AG08396 (cell line): ENCODE measurements at regions not wholly inside any gene's neighbourhood (a gene's known extent, or its start where the extent isn't known, plus 50 kb on each side); places are given as distances from the start of the nearest gene placed in this dataset.
"Not testable (repeated sequence)": the region's sequence is repeated elsewhere in the genome, so short reads cannot be mapped to it uniquely, and the experiment has no call there.

Experiments used
- DNase-seq: peaks from one replicate; pipeline ENCODE4 v3.0.0; 2012; ENCODE audit warnings: low spot score, mixed read lengths

DNA sequence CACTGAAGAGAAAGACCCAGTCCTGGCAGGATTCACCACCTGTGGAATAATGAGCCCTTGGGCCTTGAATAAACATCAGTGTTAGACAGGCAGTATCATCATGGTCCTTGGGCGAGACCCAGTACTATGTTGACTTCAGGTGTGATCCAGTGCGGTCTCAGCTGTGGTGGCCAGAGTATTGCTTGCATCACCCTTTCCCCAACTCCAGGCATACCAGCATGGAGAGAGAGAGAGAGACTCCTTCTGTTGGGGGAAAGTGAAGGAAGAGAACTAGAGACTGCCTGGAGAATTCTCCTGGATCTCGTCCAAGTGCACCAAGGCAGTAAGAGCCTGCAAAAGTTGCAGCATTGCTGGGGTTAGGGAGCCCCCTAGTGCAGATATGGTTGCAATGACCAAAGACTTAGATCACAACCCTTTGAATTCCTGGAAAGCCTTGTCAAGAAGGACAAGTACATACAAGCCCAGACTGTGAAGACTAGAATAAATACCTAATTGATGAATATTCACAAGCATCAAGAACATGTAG, 61.1 kb upstream of the VAMP7 start:
- DNase-seq, result peak; percentile 47

DNA sequence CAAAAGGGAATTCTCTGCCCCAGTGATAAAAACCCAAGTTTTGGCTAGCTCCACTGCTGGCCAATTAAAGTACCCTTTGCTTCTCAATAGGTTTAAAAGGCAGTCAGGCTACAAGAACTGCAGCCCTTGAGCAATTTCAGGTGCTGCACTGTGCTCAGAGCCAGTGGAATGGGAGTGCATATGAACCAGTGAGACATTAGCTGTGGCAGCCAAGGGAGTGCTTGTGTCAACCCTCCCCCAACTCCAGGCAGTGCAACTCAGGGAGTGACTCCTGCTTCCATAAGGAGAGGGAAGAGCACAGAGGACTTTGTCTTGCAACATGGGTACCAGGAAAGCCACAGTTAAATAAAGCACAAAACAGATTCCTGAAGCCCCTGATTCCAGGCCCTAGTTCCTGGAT, 61.6 kb upstream of the VAMP7 start:
- no peak for DNase-seq

DNA sequence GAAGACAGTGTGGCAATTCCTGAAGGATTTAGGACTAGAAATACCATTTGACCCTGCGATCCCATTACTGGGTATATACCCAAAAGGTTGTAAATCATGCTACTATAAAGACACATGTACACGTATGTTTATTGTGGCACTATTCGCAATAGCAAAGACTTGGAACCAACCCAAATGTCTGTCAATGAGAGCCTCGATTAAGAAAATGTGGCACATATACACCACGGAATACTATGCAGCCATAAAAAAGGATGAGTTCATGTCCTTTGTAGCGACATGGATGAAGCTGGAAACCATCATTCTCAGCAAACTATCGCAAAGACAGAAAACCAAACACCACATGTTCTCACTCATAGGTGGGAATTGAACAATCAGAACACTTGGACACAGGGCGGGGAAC, 66.8 kb upstream of the VAMP7 start:
- DNase-seq, result not testable (repeated sequence)

DNA sequence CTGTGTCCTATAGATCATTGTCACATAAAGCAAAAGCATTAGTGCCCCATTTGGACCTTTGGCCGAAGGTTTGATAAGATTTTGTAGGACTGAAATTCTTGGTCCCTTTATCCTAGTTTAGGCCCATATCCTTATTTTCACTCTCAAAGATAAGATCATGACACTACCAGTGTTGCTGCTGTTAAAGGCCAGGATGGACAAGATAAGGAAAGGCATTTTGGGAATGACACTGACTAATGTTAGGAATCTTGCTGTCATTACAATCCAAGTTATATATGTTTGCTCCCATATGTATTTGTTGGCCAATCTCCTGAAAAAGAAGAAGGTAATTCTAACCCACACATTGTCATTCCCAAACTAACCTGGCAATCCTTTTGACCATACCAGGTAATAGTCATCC, 101.3 kb upstream of the VAMP7 start:
- no peak for DNase-seq

DNA sequence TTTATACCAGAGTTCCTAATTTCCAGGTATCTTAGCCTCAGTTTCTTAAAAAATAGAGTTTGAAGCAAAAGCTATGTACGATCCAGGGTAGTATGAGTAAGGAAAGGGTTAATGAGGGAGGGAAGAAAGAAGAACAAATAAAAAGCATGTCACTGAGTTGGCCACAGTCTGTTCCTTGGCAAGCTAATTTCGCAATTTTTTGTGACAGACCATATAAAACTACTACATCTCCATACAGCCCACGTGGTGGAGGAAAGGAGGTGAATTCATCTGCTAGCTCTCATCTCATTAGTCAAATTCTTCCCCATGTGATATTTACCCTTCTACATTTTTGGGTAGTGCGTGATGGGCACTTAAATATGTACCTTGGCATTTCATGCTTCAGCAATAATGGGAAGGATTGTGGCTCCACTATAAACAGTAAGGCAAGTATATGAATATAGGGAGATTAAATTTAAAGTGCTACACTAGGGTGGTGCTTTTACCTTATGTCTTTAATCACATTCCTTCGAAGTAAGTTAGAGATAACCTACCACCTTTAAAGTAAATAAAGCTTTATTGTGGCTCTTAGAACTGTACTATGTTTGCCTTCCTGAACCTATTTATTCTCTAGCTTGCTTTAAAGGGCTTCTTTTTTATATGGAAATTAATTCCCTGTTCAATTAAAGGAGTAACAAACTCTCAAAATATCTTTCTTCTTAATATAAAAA, 102.1 kb upstream of the VAMP7 start:
- DNase-seq, result no peak

DNA sequence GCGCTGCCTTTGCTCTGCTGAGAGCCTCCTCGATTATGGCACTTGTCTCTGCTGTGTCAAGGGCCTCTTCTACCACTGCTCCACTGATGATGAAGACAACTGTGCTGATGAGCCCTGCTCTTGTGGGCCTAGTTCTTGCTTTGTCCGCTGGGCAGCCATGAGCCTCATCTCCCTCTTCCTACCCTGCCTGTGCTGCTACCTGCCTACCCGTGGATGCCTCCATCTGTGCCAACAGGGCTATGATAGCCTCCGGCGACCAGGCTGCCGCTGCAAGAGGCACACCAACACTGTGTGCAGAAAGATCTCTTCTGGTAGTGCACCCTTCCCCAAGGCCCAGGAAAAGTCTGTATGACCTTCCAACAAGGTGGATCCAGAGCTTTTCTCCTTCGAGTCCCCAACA, 106.8 kb upstream of the VAMP7 start:
- DNase-seq, result no peak

DNA sequence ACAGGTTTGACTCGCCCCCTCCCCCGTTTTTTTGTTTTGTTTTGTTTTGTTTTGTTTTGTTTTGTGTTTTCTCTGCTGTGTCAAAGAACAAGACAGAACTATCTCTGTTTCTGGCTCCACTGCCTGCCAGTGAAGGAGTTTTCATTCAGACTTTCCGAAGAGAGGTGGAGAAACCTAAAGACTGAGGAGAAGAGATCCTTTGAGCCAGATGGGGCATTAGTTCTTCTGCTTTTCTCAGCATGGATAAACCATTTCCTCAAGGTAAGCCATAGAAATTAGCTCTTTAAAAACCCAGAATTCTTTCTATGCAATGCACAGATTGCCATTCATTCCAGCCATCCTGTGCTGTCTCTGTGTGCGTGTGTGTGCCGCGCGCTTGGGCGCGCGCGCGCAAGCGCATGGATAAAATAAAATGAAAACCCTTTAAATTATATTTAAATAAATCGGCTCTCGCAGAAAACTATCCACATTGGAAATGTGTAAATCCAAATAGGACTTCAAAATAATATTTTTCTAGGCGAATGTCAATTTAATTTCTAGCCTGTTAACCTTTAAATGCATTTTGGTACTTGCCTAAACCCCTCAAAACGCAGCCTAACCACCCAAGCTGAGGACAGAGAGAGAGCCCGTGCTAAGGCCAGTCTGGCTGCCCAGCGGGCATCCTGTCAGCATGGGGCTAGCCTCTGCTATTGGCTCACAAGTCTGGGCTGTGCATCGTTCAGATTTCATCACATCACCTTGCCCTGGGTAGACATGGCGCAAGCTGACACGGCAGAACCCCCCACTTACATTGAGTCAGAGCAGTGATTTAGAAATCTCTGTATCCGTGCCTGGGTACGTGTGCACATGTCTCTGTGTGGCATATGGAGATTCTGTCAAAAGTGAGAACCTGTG, 113.0 kb upstream of the VAMP7 start:
- DNase-seq, result no peak

DNA sequence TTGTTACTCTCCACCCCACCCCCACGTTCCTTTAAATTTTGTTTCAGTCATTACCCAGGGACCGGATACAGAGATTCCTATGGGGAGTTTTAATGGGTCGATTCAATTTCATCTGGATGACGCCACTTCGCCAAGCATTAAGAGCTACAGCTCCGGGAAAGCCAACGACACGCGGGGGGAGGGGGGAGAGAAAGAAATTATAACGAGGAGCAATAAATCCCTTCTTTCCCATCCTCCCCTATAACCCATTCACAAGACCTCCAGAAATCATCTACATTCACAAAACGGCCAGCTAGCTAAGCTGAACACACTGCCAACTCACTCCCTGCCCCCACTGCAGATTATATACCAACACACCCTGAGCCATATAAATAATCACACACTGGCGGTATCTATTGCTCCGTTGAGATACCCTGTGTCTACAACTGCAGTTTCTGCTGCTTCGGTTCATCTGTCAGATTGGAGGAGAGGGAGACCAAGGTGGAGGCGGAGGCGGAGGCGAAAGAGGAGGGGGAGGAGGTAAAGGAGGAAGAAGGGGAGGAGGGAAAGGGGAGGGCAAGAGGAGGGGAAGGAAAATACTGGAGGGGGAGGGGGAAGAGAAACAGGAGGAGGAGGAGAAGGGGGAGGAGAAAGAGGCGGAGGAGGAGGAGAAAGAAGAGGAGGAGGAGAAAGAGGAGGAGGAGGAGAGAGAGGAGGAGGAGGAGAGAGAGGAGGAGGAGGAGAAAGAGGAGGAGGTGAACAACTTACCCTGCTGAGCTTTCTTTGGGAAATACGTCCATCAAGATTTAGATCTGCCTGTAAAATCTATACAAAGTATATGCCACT, 113.9 kb upstream of the VAMP7 start:
- peak; percentile 22 for DNase-seq

DNA sequence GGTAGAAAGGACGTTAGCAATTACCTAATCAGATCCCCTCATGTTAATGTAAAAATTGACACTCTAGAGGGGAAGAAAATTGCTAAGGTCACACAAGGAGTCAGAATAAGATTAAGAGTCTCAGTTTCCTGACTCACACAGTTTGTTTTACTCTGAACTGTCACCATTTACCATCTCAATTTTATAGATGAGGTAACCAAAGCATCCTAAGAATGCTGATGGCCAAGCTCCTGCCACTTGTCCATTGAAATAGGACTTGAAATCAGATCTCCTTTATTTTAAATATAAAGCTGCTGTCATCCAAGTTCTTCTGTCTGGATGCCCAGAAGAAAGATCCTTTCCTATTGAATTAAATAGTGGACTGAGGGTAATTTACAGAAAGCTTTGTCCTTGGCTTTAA, 114.8 kb upstream of the VAMP7 start:
- DNase-seq, result no peak

DNA sequence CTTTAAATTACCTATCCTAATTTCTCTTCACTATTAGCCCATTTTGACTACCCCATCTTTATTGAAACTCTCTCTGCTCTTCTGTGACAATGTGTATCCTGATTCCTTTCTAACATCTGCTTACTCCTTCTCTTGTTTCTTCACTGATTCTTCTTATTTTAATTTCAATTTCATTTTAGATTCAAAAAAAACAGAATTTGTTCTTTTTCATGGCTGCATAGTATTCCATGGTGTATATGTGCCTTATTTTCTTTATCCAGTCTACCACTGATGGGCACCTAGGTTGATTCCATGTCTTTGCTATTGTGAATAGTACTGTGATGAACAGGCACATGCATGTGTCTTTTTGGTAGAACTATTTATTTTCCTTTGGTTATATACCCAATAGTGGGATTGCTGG, 120.0 kb upstream of the VAMP7 start:
- no peak for DNase-seq

DNA sequence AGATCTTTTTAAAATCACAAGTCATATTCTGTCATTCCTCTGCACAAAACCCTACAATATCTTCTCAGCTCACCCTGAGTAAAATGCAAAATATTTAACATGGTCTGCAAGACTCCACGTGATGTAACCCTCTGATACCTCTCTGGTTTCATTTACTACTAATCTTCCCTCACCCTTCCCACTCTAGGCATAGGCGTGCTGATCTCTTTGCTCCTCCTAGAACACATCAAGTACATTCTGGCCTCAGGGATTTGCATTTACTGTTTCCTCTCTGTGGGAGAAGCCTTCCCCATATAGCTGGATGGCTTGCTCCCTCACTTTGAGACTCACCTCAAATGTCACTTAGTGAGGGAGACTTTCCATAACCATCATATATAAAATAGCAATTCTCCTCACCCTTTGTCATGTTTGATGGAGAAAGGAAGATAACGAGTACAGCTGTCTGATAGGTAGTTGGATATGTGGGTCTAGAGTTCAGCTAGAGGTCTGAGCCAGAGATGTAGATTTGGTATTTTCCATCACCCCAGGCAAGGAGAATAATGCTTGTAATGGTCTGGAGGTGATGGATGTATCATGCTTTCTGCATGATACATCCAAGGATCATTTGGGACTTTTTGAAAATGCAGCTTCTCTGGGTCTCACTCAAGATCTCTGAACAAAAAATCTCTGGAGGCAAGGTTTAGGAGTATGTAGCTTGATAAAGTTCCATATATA, 123.9 kb upstream of the VAMP7 start:
- DNase-seq, result no peak

DNA sequence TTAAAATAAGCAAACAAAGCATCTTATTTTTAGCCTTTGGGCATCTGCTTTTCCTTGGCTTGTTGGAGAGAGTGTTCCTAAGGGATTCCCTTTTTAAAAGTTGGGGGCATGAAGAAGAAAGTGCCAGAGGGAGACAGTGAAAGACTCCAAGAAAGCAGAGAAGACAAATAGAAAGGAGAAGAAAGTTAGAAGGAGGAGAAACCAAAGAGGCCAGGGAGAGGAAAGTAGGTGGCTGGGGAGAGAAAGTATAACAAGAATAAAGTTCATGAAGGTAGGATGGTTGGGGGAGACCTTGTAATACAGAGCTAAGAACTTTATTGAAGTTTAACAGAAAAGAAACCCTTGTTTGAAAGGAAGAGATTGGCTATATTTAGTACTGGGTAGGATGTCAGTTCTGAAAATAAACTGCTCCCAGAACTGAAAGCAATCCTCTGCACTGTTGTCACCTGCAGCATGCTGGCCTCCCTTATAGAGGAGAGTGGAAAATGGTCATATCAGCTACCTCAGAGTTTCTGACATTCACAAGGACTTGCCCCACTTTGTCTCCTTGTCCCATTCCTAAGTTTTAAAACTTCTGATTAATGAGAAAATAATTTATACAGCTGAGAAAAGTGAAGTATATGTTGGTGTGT, 125.3 kb upstream of the VAMP7 start:
- DNase-seq, result no peak

DNA sequence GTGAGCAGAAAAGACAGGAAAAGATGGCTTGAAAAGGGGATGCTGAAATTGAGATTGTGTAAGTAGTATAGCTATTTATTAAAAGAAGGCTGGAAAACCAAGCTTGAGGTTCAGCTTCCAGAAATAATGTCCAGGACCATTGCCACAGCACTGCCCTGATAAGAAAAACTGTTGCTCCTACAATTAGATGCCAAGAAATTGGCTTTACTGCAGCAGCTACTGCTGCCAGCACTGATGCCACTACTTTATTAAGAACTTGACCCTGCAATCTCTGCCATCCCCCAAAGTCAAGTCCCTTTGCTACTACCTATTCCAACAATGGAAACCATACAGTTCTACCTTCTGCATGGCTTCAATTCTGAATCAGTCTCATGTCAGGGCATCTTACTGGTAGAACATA, 130.0 kb upstream of the VAMP7 start:
- DNase-seq, result no peak

DNA sequence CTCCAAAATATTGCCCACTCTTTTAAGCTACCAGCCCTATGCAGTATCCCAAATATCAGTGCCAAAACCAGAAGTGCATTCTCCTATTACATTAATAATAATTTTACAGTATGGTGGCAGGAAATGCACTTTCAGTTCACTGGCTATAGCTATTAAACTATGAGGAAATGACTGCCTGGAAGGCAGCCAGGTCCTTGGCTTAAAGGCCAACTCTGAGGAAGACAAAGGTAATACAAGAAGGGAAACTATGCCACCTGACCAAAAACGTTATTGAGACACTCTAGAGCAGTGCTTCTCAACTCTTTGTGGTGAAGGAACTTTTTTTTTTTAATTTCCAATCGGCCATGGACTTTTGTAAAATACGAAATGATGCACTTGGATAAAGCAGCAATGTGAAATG, 133.6 kb upstream of the VAMP7 start:
- no peak for DNase-seq

DNA sequence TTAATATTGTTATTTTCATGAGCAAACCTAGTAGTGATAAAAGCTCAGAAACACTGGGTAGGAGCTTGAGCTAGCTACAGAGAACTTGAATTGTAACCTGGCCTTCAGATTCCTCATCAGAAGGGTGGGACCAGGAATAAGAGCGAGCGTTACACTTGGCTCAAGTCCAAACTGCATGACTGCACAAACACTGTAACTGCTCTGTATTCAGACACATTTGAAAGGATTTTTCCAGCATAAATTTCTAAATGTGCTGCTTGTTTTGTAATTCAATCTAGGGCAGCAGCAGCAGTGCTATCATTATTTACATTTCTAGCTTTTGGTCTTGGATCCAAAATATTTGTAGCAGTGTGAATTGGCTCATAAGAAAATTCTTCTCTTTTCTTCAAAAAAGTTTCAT, 133.0 kb upstream of the TMLHE start:
- no peak for DNase-seq

DNA sequence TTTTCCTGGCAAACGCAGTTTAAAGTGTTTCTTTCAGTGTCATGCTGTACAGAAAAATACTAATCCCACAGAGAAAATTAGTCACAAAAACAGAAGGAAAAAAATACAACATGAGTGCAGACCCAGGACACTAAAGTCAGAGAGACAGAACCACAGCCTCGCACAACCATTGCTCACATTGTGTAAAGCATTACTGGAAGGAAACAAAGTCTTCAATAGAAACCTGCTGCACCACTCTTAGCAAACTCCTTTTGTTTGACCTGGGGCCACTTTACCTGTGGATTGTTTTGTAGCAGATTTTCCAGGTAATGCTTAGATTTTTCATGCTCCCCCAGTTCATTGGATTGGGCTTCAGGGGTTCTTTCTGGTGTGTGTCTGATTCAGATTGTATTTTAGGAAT, 131.8 kb upstream of the TMLHE start:
- no peak for DNase-seq

DNA sequence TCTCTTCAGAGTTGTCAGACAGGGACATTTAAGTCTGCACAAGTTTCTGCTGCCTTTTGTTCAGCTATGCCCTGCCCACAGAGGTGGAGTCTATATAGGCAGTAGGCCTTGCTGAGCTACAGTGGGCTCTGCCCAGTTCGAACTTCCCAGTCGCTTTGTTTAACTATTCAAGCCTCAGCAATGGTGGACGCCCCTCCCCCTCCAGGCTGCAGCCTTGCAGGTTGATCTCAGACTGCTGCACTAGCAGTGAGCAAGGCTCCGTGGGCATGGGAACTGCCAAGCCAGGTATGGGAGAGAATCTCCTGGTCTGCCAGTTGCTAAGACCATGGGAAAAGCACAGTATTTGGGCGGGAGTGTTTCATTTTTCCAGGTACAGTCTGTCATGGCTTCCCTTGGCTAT, 115.6 kb upstream of the TMLHE start:
- not testable (repeated sequence) for DNase-seq

DNA sequence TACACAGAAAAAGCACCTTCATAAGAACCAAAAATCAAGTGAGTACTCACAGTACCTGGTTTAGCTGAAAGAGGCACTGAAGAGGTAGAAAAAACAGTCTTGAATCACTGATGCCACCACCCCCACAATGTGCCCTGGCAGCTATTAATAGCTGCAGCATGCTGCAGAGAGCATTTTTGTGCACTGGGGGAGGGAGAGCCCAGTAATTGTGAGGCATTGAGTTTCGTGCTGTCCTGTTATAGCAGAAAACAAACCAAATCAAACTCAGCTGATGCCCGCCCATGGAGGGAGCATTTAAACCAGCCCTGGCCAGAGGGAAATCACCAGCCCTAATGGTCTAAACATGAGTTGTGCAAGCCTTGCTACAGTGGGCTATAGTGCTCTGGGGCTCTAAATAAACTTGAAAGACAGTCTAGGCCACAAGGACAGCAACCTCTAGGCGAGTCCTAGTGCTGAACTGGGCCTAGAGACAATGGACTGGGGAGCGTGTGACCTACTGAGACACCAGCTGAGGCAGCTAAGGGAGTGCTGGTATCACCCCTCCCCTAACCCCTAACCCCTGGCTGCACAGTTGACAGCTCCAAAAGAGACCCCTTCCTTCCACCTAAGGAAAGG, 106.3 kb upstream of the TMLHE start:
- DNase-seq, result no peak

DNA sequence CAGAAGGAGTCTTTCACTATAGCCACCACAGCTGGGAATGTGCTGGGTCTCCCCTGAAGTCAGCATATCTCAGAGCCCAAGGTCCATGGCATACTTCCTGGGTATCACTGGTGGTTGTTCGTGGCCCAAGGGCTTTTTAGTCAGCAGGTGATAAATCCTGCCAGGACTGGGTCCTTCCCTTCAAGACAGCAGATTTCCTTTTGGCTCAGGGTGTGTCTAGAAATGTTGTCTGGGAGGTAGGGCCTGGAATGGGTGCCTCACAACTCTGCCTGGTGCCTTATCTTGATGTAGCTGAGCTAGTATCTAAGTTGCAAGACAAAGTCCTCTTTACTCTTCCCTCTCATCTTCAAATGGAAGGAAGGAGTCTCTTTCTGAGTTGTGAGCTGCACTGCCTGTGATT, 102.4 kb upstream of the TMLHE start:
- no peak for DNase-seq

DNA sequence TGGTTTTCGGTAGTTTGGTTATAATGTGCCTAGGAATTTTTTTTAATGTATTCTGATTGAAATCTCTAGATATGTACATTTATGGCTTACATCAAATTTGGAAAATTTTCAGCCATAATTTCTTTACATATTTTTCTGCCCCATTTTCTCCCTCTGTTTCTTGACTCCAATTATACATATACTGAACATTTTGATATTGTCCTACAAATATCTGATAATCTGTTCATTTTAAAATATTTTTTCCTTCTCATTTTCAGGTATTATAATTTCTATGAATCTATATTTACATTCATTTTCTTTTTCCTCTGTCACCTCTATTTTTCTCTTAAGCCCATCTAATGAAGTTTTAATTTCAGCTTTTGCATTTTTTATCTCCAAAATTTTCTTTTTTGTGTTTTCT, 82.7 kb upstream of the TMLHE start:
- DNase-seq, result no peak

DNA sequence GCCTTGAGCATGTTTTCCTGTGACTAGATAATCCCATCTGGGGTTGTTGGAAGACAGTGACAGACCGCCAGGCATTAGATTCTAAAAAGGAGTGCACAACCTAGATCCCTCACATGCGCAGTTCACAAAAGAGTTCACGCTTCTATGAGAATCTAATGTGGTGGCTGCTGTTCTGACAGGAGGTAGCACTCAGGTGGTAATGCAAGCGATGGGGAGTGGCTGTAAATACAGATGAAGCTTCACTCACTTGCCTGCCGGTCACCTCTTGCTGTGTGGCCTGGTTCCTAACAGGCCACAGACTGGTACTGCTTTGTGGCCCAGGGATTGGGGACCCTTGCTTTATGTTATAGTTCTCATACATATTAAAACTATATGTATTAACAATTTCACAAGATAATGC, 81.9 kb upstream of the TMLHE start:
- DNase-seq, result no peak
